GM12872 (cell line): ENCODE measurements at regions not wholly inside any gene's neighbourhood (a gene's known extent, or its start where the extent isn't known, plus 50 kb on each side); places are given as distances from the start of the nearest gene placed in this dataset.

Source experiments
- TF ChIP-seq, protein P1 (sequence below): IDR thresholded peaks from 3 replicates; pipeline ENCODE4 v1.5.1; 2011; ENCODE audit warnings: low read depth, mild to moderate bottlenecking, low read length, moderate library complexity; ENCODE audit not compliant: insufficient read depth

- TF ChIP-seq, protein P1, sequence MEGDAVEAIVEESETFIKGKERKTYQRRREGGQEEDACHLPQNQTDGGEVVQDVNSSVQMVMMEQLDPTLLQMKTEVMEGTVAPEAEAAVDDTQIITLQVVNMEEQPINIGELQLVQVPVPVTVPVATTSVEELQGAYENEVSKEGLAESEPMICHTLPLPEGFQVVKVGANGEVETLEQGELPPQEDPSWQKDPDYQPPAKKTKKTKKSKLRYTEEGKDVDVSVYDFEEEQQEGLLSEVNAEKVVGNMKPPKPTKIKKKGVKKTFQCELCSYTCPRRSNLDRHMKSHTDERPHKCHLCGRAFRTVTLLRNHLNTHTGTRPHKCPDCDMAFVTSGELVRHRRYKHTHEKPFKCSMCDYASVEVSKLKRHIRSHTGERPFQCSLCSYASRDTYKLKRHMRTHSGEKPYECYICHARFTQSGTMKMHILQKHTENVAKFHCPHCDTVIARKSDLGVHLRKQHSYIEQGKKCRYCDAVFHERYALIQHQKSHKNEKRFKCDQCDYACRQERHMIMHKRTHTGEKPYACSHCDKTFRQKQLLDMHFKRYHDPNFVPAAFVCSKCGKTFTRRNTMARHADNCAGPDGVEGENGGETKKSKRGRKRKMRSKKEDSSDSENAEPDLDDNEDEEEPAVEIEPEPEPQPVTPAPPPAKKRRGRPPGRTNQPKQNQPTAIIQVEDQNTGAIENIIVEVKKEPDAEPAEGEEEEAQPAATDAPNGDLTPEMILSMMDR, result no peak
Measured at GRCh38 chr14:45486599-45486998, 233.6 kb upstream of the MIS18BP1 start.

GRCh38 chr14:45467023-45467422 lies 214.0 kb upstream of the MIS18BP1 start:
- TF ChIP-seq, protein P1, result no peak

GRCh38 chr14:45434221-45434620 lies 181.2 kb upstream of the MIS18BP1 start:
- TF ChIP-seq, protein P1, result no peak

GRCh38 chr14:45426685-45427282 lies 173.8 kb upstream of the MIS18BP1 start:
- TF ChIP-seq, protein P1, result peak; percentile 56

- TF ChIP-seq, protein P1, result no peak
Measured at GRCh38 chr14:45406942-45407341, 153.9 kb upstream of the MIS18BP1 start.

GRCh38 chr14:45400950-45401640 lies 148.1 kb upstream of the MIS18BP1 start:
- TF ChIP-seq, protein P1, result no peak

DNA sequence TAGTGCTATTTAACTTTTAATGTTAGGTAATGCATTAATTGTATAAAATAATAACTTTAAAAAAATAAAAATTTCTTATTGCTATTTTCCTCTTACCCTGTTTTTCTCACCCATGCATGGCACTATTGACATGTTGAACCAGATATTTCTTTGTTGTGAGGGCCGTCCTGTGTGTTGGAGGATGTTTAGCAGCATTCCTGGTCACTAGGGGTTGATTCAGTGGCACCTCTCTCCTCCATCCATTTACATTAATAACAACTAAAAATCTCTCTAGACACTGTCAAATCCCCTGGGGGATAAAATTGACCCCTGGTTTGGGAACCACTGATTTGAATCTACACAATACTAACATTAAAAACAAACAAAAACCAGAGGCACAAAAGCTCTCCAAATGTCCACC lies 147.5 kb upstream of the MIS18BP1 start:
- TF ChIP-seq, protein P1, result no peak
